Liver (tissue), 8 donors: ENCODE measurements at regions not wholly inside any gene's neighbourhood (a gene's known extent, or its start where the extent isn't known, plus 50 kb on each side); places are given as distances from the start of the nearest gene placed in this dataset.

ENCODE experiments used
- DNase-seq: peaks from one replicate; pipeline ENCODE4 v3.0.0-alpha.2; 2017; ENCODE audit warnings: low spot score
- H3K27ac ChIP-seq, 2 donors: one replicate each; pipeline ENCODE4 v1.7.0; 2013; ENCODE audit warnings: inconsistent platforms in 2 of 2, low read length in 2 of 2, control low read depth in 1 of 2, low read depth in 1 of 2, mild to moderate bottlenecking in 1 of 2
- H3K27me3 ChIP-seq, 4 donors: one replicate each; pipeline versions ENCODE4 v1.6.1 to v1.7.0; 2013; ENCODE audit warnings: low read length in 3 of 4, inconsistent platforms in 1 of 4, mild to moderate bottlenecking in 1 of 4, moderate library complexity in 1 of 4; ENCODE audit not compliant: control insufficient read depth in 4 of 4, insufficient read depth in 4 of 4
- H3K36me3 ChIP-seq, 4 donors: one replicate each; pipeline versions ENCODE4 v1.6.1 to v1.7.0; 2013; ENCODE audit warnings: low read length in 3 of 4, mild to moderate bottlenecking in 3 of 4, low read depth in 1 of 4, moderate library complexity in 1 of 4; ENCODE audit not compliant: control insufficient read depth in 4 of 4, insufficient read depth in 3 of 4
- H3K4me1 ChIP-seq, 4 donors: one replicate each; pipeline versions ENCODE4 v1.6.1 to v1.7.0; 2013; ENCODE audit warnings: low read length in 3 of 4, mild to moderate bottlenecking in 3 of 4, moderate library complexity in 1 of 4; ENCODE audit not compliant: control insufficient read depth in 4 of 4, insufficient read depth in 4 of 4
- H3K4me3 ChIP-seq, 3 donors: one replicate each; pipeline versions ENCODE4 v1.6.1 to v1.7.0; 2013; ENCODE audit warnings: low read length in 3 of 3, control low read depth in 1 of 3, low read depth in 1 of 3, mild to moderate bottlenecking in 1 of 3
- H3K9ac ChIP-seq, 2 donors: one replicate each; pipeline ENCODE4 v1.7.0; 2013; ENCODE audit warnings: low read length in 2 of 2, mild to moderate bottlenecking in 2 of 2, moderate library complexity in 2 of 2, control low read depth in 1 of 2, low read depth in 1 of 2
- H3K9me3 ChIP-seq, 4 donors: one replicate each; pipeline versions ENCODE4 v1.6.1 to v1.7.0; 2013; ENCODE audit warnings: low read length in 3 of 4; ENCODE audit not compliant: control insufficient read depth in 4 of 4
- ATF3 ChIP-seq: IDR thresholded peaks from 2 replicates; pipeline ENCODE4 v1.6.1; 2016; ENCODE audit warnings: antibody characterized with exemption
- CTCF ChIP-seq: fragments of 150-350 bp; IDR thresholded peaks from 2 replicates; pipeline ENCODE4 v1.5.1; 2017; ENCODE audit warnings: improper control_type of control experiment, low read depth, low read length; ENCODE audit not compliant: missing input control
- EGR1 ChIP-seq, 2 donors: IDR thresholded peaks; 2 replicates each; pipeline ENCODE4 v1.6.1; 2016 to 2018; ENCODE audit warnings: antibody characterized with exemption in 2 of 2, low read depth in 2 of 2
- FOXA1 ChIP-seq: IDR thresholded peaks from 2 replicates; pipeline ENCODE4 v1.6.1; 2016; ENCODE audit warnings: antibody characterized with exemption
- GABPA ChIP-seq, 2 donors: IDR thresholded peaks in 1 of 2; conservative IDR thresholded peaks in 1 of 2; 2 replicates each; pipeline ENCODE4 v1.6.1; 2016; ENCODE audit warnings: antibody characterized with exemption in 2 of 2, mild to moderate bottlenecking in 1 of 2, moderate library complexity in 1 of 2
- HNF4A ChIP-seq, 2 donors: conservative IDR thresholded peaks; 2 replicates each; pipeline ENCODE4 v1.6.1; 2016; ENCODE audit warnings: antibody characterized with exemption in 2 of 2, mild to moderate bottlenecking in 2 of 2
- HNF4G ChIP-seq: IDR thresholded peaks from 2 replicates; pipeline ENCODE4 v1.6.1; 2016; ENCODE audit warnings: antibody characterized with exemption
- JUND ChIP-seq, 2 donors: IDR thresholded peaks; 2 replicates each; pipeline ENCODE4 v1.6.1; 2016; ENCODE audit warnings: antibody characterized with exemption in 2 of 2
- NR2F2 ChIP-seq: IDR thresholded peaks from 2 replicates; pipeline ENCODE4 v1.6.1; 2016; ENCODE audit warnings: antibody characterized with exemption
- RAD21 ChIP-seq, 2 donors: IDR thresholded peaks; 2 replicates each; pipeline ENCODE4 v1.6.1; 2016; ENCODE audit warnings: antibody characterized with exemption in 2 of 2, mild to moderate bottlenecking in 2 of 2
- REST ChIP-seq: IDR thresholded peaks from 2 replicates; pipeline ENCODE4 v1.6.1; 2016; ENCODE audit warnings: antibody characterized with exemption, mild to moderate bottlenecking
- RXRA ChIP-seq, 2 donors: IDR thresholded peaks; 2 replicates each; pipeline ENCODE4 v1.6.1; 2017 to 2018; ENCODE audit warnings: antibody characterized with exemption in 2 of 2, mild to moderate bottlenecking in 1 of 2
- SP1 ChIP-seq: IDR thresholded peaks from 2 replicates; pipeline ENCODE4 v1.6.1; 2018; ENCODE audit warnings: antibody characterized with exemption, mild to moderate bottlenecking
- ZBTB33 ChIP-seq: IDR thresholded peaks from 2 replicates; pipeline ENCODE4 v1.6.1; 2016; ENCODE audit warnings: antibody characterized with exemption
- WGBS: extraction: QIAGEN DNeasy Blood & Tissue Kit; methylation state at CpG from one replicate; pipeline ENCODE4 v1.1.7; 2013; 5-methylcytosine and 5-hydroxymethylcytosine counted together
- donor health status: healthy.
- donor health status: healthy.
- donor health status: healthy.
- donor health status: healthy.
- donor health status: healthy.

DNA sequence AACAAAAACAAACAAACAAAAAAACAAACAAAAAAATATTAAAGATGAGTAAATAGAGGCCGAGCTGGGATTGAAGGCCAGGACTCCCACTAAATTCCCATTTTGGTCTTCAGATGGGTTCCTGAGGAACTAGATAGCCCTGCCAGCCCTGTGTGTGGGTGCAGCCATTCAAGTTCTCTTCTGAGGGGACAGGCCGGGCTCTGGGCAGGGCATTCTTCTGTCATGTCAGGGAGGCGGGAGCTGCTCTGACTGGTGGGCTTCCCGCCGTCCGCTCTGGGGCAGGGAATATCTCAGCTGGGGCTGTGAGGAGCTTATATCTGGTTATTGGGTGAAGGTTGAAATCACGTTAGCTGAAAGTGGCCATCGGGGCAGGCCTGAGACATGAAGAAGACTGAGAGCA lies 127.3 kb upstream of the CXCR4 start:
- TF ChIP-seq HNF4G (no peak), SP1 (no peak), EGR1 (IDR thresholded peaks at IDR 0.05; ENCODE audit: low read depth in 2 of 2) (no peak), RXRA (IDR thresholded peaks at IDR 0.05) (no peak)

DNA sequence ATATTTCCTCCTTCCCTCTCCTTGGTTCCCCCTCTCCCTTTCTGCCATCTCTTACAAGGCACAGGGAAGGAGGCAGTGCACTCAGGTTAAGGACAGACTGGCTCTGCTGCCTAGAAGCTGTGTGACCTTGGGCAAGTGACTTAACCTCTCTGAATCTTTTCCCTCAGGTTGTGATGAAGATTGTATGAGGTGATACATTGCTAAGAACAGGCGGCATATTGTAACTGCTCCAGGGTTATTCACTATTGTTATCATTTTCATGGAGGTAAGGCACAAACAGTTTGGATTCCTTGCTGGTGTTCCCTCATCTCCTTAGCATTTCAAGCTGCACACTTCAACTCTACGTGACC lies 126.6 kb upstream of the CXCR4 start:
- WGBS, result 91% methylated on average over 2 of the region's 2 CpGs
- no peaks in the 10 kb centered on the region for H3K27me3 ChIP-seq
- no peak for TF ChIP-seq GABPA (IDR thresholded peaks at IDR 0.05 in 1 of 2, conservative IDR thresholded peaks at IDR 0.05 in 1 of 2)

More for the DNA sequence above, 127.3 kb upstream of the CXCR4 start:
- no peak overlapping the region for H3K9ac ChIP-seq
- WGBS, result 94% methylated on average over 8 of the region's 8 CpGs
- no peaks in the 10 kb centered on the region for H3K9me3 ChIP-seq
- H3K27me3 ChIP-seq, result no peaks in the 10 kb centered on the region
- no peak overlapping the region for H3K4me3 ChIP-seq
- no peak for DNase-seq
- H3K4me1 ChIP-seq, result no peaks in the 10 kb centered on the region
- no peaks in the 10 kb centered on the region for H3K36me3 ChIP-seq
- H3K27ac ChIP-seq, result no peak overlapping the region

GRCh38 chr2:136243638-136244535 lies 125.9 kb upstream of the CXCR4 start:
- no peak overlapping the region for H3K4me3 ChIP-seq
- H3K27ac ChIP-seq, result no peak overlapping the region
- DNase-seq, result no peak
- no peaks in the 10 kb centered on the region for H3K9me3 ChIP-seq
- TF ChIP-seq CTCF, result no peak
- TF ChIP-seq ZBTB33, result no peak
- TF ChIP-seq ATF3, result no peak
- no peak for TF ChIP-seq REST
- no peak for TF ChIP-seq HNF4A (conservative IDR thresholded peaks at IDR 0.05)
- TF ChIP-seq FOXA1, result no peak
- TF ChIP-seq JUND (IDR thresholded peaks at IDR 0.05), result no peak
- no peak for TF ChIP-seq GABPA (IDR thresholded peaks at IDR 0.05 in 1 of 2, conservative IDR thresholded peaks at IDR 0.05 in 1 of 2)
- TF ChIP-seq SP1, result no peak
- no peak for TF ChIP-seq NR2F2
- no peak for TF ChIP-seq RAD21 (IDR thresholded peaks at IDR 0.05)
- 75% methylated on average over 16 of the region's 16 CpGs for WGBS
- no peak overlapping the region for H3K9ac ChIP-seq
- no peaks in the 10 kb centered on the region for H3K27me3 ChIP-seq
- H3K36me3 ChIP-seq, result no peaks in the 10 kb centered on the region
- no peaks in the 10 kb centered on the region for H3K4me1 ChIP-seq

More for the DNA sequence above, 126.6 kb upstream of the CXCR4 start:
- Histone ChIP-seq H3K4me3 (no peak overlapping the region), H3K27ac (no peak overlapping the region), H3K9ac (no peak overlapping the region), H3K4me1 (no peaks in the 10 kb centered on the region), H3K9me3 (no peaks in the 10 kb centered on the region), H3K36me3 (no peaks in the 10 kb centered on the region)
- DNase-seq, result no peak
